Colonic mucosa (tissue), 4 donors: ENCODE measurements at regions not wholly inside any gene's neighbourhood (a gene's known extent, or its start where the extent isn't known, plus 50 kb on each side); places are given as distances from the start of the nearest gene placed in this dataset.

ENCODE experiments used
- DNase-seq: peaks from one replicate; pipeline ENCODE4 v3.0.0-alpha.2; 2020
- H3K27ac ChIP-seq: fragments of 200-600 bp; one replicate; pipeline ENCODE4 v1.8.0; 2021
- H3K27me3 ChIP-seq: fragments of 200-600 bp; one replicate; pipeline ENCODE4 v1.8.0; 2021
- H3K36me3 ChIP-seq: fragments of 200-600 bp; one replicate; pipeline ENCODE4 v1.8.0; 2021
- H3K4me1 ChIP-seq: fragments of 200-600 bp; one replicate; pipeline ENCODE4 v1.8.0; 2021; ENCODE audit warnings: mild to moderate bottlenecking
- H3K4me3 ChIP-seq: fragments of 200-600 bp; one replicate; pipeline ENCODE4 v1.8.0; 2021
- H3K9ac ChIP-seq, 2 donors: one replicate each; pipeline ENCODE4 v1.7.0; 2013; ENCODE audit warnings: control low read depth in 2 of 2, low read depth in 2 of 2, low read length in 2 of 2
- H3K9me3 ChIP-seq: fragments of 200-600 bp; one replicate; pipeline ENCODE4 v1.8.0; 2021
- CTCF ChIP-seq: fragments of 200-600 bp; IDR thresholded peaks from one replicate; pipeline ENCODE4 v1.8.0; 2022; ENCODE audit warnings: antibody characterized with exemption, mild to moderate bottlenecking
- intact Hi-C: fragments of 100-400 bp; cut with DNase I; formaldehyde crosslinking; loops from one replicate; pipeline ENCODE4 v1.14.1; 2022
- donor health status: healthy.
- donor health status: DM: no; HTN: no; CAD: no.
- donor health status: DM: no; HTN: no; CAD: no.

DNA sequence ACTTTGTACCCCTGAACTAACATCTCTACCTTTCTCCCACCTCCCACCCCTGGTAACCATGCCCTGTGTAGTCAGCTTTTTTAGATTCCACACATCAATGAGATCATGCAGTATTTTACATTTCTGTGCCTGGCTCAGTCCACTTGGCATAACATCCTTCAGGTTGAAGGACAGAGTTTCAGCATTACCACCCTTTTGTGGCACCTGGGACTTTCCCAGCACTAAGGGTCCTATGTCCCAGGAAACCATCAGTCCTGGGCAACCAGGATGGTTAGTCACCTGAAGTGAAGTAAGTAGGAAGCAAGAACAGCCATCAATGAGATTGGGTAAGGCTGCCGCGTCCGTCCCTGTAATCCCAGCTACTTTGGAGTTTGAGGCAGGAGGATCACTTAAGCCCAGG, 370.6 kb downstream of the SIPA1L2 start:
- no peak overlapping the region for H3K27ac ChIP-seq

GRCh38 chr1:232252546-232253118, 377.3 kb downstream of the SIPA1L2 start:
- DNase-seq: no peak
- H3K9ac ChIP-seq: no peak overlapping the region
- H3K27me3 ChIP-seq: no peaks in the 10 kb centered on the region
- H3K9me3 ChIP-seq: no peaks in the 10 kb centered on the region
- H3K27ac ChIP-seq: no peak overlapping the region
- H3K36me3 ChIP-seq: no peaks in the 10 kb centered on the region
- H3K4me3 ChIP-seq: no peak overlapping the region
- intact Hi-C loops: no loop called here
- TF ChIP-seq CTCF: no peak
- H3K4me1 ChIP-seq: no peaks in the 10 kb centered on the region

More for the DNA sequence above, 370.6 kb downstream of the SIPA1L2 start:
- TF ChIP-seq CTCF: no peak
- intact Hi-C loops: no loop called here
- DNase-seq: no peak
- Histone ChIP-seq H3K27me3 (no peaks in the 10 kb centered on the region), H3K4me1 (no peaks in the 10 kb centered on the region), H3K36me3 (no peaks in the 10 kb centered on the region), H3K4me3 (no peak overlapping the region), H3K9me3 (no peaks in the 10 kb centered on the region), H3K9ac (no peak overlapping the region)

GRCh38 chr1:232250838-232251237, 379.1 kb downstream of the SIPA1L2 start:
- no peak overlapping the region for H3K9ac ChIP-seq
- H3K36me3 ChIP-seq: no peaks in the 10 kb centered on the region
- no peak for DNase-seq
- H3K27ac ChIP-seq: no peak overlapping the region
- no peaks in the 10 kb centered on the region for H3K27me3 ChIP-seq
- intact Hi-C loops: no loop called here
- no peaks in the 10 kb centered on the region for H3K4me1 ChIP-seq
- H3K9me3 ChIP-seq: no peaks in the 10 kb centered on the region
- TF ChIP-seq CTCF: no peak
- H3K4me3 ChIP-seq: no peak overlapping the region

- Histone ChIP-seq H3K9me3 (no peaks in the 10 kb centered on the region), H3K36me3 (no peaks in the 10 kb centered on the region), H3K4me1 (no peaks in the 10 kb centered on the region), H3K4me3 (no peak overlapping the region), H3K27ac (no peak overlapping the region), H3K9ac (no peak overlapping the region), H3K27me3 (no peaks in the 10 kb centered on the region)
- no peak for DNase-seq
- TF ChIP-seq CTCF: no peak
- intact Hi-C loops: no loop called here
Measured at GRCh38 chr1:232249861-232250777, 379.8 kb downstream of the SIPA1L2 start.

GRCh38 chr1:232249339-232249738, 380.6 kb downstream of the SIPA1L2 start:
- TF ChIP-seq CTCF: no peak
- Histone ChIP-seq H3K9me3 (no peaks in the 10 kb centered on the region), H3K4me3 (no peak overlapping the region), H3K27me3 (no peaks in the 10 kb centered on the region), H3K4me1 (no peaks in the 10 kb centered on the region), H3K36me3 (no peaks in the 10 kb centered on the region), H3K9ac (no peak overlapping the region), H3K27ac (no peak overlapping the region)
- intact Hi-C loops: no loop called here
- DNase-seq: no peak
